Mesendoderm (in vitro differentiated cells): ENCODE measurements at regions not wholly inside any gene's neighbourhood (a gene's known extent, or its start where the extent isn't known, plus 50 kb on each side); places are given as distances from the start of the nearest gene placed in this dataset.

Experiments used
- DNase-seq: peaks from one replicate; pipeline ENCODE4 v3.0.0; 2013
- H2AK5ac ChIP-seq: 2 replicates; pipeline ENCODE4 v1.6.1; 2013; ENCODE audit warnings: low read length, inconsistent platforms
- H2BK120ac ChIP-seq: 2 replicates; pipeline ENCODE4 v1.6.1; 2013; ENCODE audit warnings: low read depth, mild to moderate bottlenecking, low read length, moderate library complexity, mixed read lengths
- H2BK15ac ChIP-seq: replicated peaks from 2 replicates; pipeline ENCODE4 v1.6.1; 2013; ENCODE audit warnings: low read depth, mild to moderate bottlenecking, moderate library complexity
- H2BK5ac ChIP-seq: 2 replicates; pipeline ENCODE4 v1.6.1; 2013; ENCODE audit warnings: low read length, inconsistent platforms
- H3K18ac ChIP-seq: 2 replicates; pipeline ENCODE4 v1.6.1; 2013; ENCODE audit warnings: mild to moderate bottlenecking, low read length, mixed read lengths
- H3K23ac ChIP-seq: one replicate; pipeline ENCODE4 v1.6.1; 2013; ENCODE audit warnings: low read length
- H3K27ac ChIP-seq: 2 replicates; pipeline ENCODE4 v1.5.1; 2013; ENCODE audit warnings: low read depth, mild to moderate bottlenecking, inconsistent platforms, low read length, moderate library complexity
- H3K27me3 ChIP-seq: 2 replicates; pipeline ENCODE4 v1.6.1; 2013; ENCODE audit warnings: low read length, control low read depth, mild to moderate bottlenecking, inconsistent platforms; ENCODE audit not compliant: insufficient read depth, poor library complexity
- H3K36me3 ChIP-seq: 2 replicates; pipeline ENCODE4 v1.6.1; 2013; ENCODE audit warnings: low read length, inconsistent platforms; ENCODE audit not compliant: control insufficient read depth, insufficient read depth
- H3K4ac ChIP-seq: one replicate; pipeline ENCODE4 v1.6.1; 2013; ENCODE audit warnings: low read depth, mild to moderate bottlenecking, low read length, moderate library complexity
- H3K4me1 ChIP-seq: 2 replicates; pipeline ENCODE4 v1.6.1; 2013; ENCODE audit warnings: low read depth, low read length, inconsistent platforms; ENCODE audit not compliant: control insufficient read depth
- H3K4me2 ChIP-seq: 2 replicates; pipeline ENCODE4 v1.6.1; 2013; ENCODE audit warnings: low read length
- H3K4me3 ChIP-seq: 2 replicates; pipeline ENCODE4 v1.5.1; 2013; ENCODE audit warnings: mild to moderate bottlenecking, low read length
- H3K56ac ChIP-seq: one replicate; pipeline ENCODE4 v1.6.1; 2013; ENCODE audit warnings: low read length
- H3K79me1 ChIP-seq: 2 replicates; pipeline ENCODE4 v1.6.1; 2013; ENCODE audit warnings: low read length, inconsistent platforms
- H3K79me2 ChIP-seq: 2 replicates; pipeline ENCODE4 v1.6.1; 2013; ENCODE audit warnings: mild to moderate bottlenecking, low read length; ENCODE audit not compliant: control insufficient read depth, insufficient read depth
- H3K9ac ChIP-seq: 2 replicates; pipeline ENCODE4 v1.6.1; 2013; ENCODE audit warnings: low read length, inconsistent platforms
- H4K5ac ChIP-seq: one replicate; pipeline ENCODE4 v1.6.1; 2013; ENCODE audit warnings: low read length
- H4K8ac ChIP-seq: one replicate; pipeline ENCODE4 v1.6.1; 2013; ENCODE audit warnings: low read depth, mild to moderate bottlenecking, control low read depth, low read length, moderate library complexity
- WGBS: extraction: QIAGEN DNeasy Blood & Tissue Kit; methylation state at CpG from one replicate; pipeline ENCODE4 v1.1.7; 2013; ENCODE audit warnings: low lambda C conversion rate, missing lambda C conversion rate; ENCODE audit not compliant: insufficient coverage; ENCODE audit errors: extremely low coverage; 5-methylcytosine and 5-hydroxymethylcytosine counted together

GRCh38 chr5:156025656-156026055 is 301.3 kb upstream of the SGCD start:
- H3K9ac ChIP-seq = no peak overlapping the region
- no peak overlapping the region for H3K4me2 ChIP-seq
- H4K5ac ChIP-seq = no peak overlapping the region
- H3K27me3 ChIP-seq = no peaks in the 10 kb centered on the region
- no peak overlapping the region for H3K56ac ChIP-seq
- H3K36me3 ChIP-seq = no peaks in the 10 kb centered on the region
- no peak overlapping the region for H2BK5ac ChIP-seq
- no peaks in the 10 kb centered on the region for H3K79me1 ChIP-seq
- DNase-seq = no peak
- no peak overlapping the region for H2BK120ac ChIP-seq
- H3K4ac ChIP-seq = no peak overlapping the region
- no peak overlapping the region for H2AK5ac ChIP-seq
- H3K79me2 ChIP-seq = no peaks in the 10 kb centered on the region
- no peak overlapping the region for H3K27ac ChIP-seq
- H3K4me3 ChIP-seq = no peak overlapping the region
- H3K23ac ChIP-seq = no peak overlapping the region
- H3K18ac ChIP-seq = no peak overlapping the region
- WGBS = no CpG with 5 or more reads among the region's 1 CpG
- H2BK15ac ChIP-seq = no peak overlapping the region
- no peak overlapping the region for H4K8ac ChIP-seq
- H3K4me1 ChIP-seq = no peaks in the 10 kb centered on the region

- Histone ChIP-seq H2BK5ac (no peak overlapping the region), H2BK120ac (no peak overlapping the region), H3K23ac (no peak overlapping the region), H3K4me1 (no peaks in the 10 kb centered on the region), H2AK5ac (no peak overlapping the region), H3K18ac (no peak overlapping the region), H3K79me1 (no peaks in the 10 kb centered on the region), H3K56ac (no peak overlapping the region), H3K36me3 (no peaks in the 10 kb centered on the region), H2BK15ac (no peak overlapping the region), H3K27ac (no peak overlapping the region), H3K4me3 (no peak overlapping the region), H3K79me2 (no peaks in the 10 kb centered on the region), H3K4ac (no peak overlapping the region), H4K8ac (no peak overlapping the region), H3K9ac (no peak overlapping the region), H4K5ac (no peak overlapping the region), H3K27me3 (no peaks in the 10 kb centered on the region), H3K4me2 (no peak overlapping the region)
- WGBS = no CpG with 5 or more reads among the region's 1 CpG
- DNase-seq = no peak
These were observed 295.8 kb upstream of the SGCD start for GRCh38 chr5:156031181-156031580.

GRCh38 chr5:156036640-156037039 is 290.3 kb upstream of the SGCD start:
- H4K5ac ChIP-seq = no peak overlapping the region
- no peak overlapping the region for H3K4ac ChIP-seq
- no peak overlapping the region for H3K4me3 ChIP-seq
- no peak overlapping the region for H2BK120ac ChIP-seq
- no peak overlapping the region for H3K9ac ChIP-seq
- DNase-seq = no peak
- no peak overlapping the region for H4K8ac ChIP-seq
- no peak overlapping the region for H3K4me2 ChIP-seq
- H3K27ac ChIP-seq = no peak overlapping the region
- H3K18ac ChIP-seq = no peak overlapping the region
- H3K27me3 ChIP-seq = no peaks in the 10 kb centered on the region
- no peaks in the 10 kb centered on the region for H3K79me2 ChIP-seq
- no peak overlapping the region for H2BK15ac ChIP-seq
- H2AK5ac ChIP-seq = no peak overlapping the region
- no peaks in the 10 kb centered on the region for H3K79me1 ChIP-seq
- no peaks in the 10 kb centered on the region for H3K36me3 ChIP-seq
- no peak overlapping the region for H3K56ac ChIP-seq
- H3K4me1 ChIP-seq = no peaks in the 10 kb centered on the region
- no peak overlapping the region for H3K23ac ChIP-seq
- no peak overlapping the region for H2BK5ac ChIP-seq

- Histone ChIP-seq H3K4me3 (no peak overlapping the region), H3K18ac (no peak overlapping the region), H3K36me3 (no peaks in the 10 kb centered on the region), H3K9ac (no peak overlapping the region), H2BK15ac (no peak overlapping the region), H2BK5ac (no peak overlapping the region), H3K4me2 (no peak overlapping the region), H3K27me3 (no peaks in the 10 kb centered on the region), H4K5ac (no peak overlapping the region), H3K79me1 (no peaks in the 10 kb centered on the region), H3K56ac (no peak overlapping the region), H3K79me2 (no peaks in the 10 kb centered on the region), H2AK5ac (no peak overlapping the region), H3K4me1 (no peaks in the 10 kb centered on the region), H3K4ac (no peak overlapping the region), H4K8ac (no peak overlapping the region), H2BK120ac (no peak overlapping the region), H3K27ac (no peak overlapping the region), H3K23ac (no peak overlapping the region)
- no CpG with 5 or more reads among the region's 2 CpGs for WGBS
- peak; percentile 14 for DNase-seq
These were observed 289.6 kb upstream of the SGCD start for GRCh38 chr5:156037151-156037909.

GRCh38 chr5:156042726-156043125 is 284.2 kb upstream of the SGCD start:
- Histone ChIP-seq H4K5ac (no peak overlapping the region), H3K27ac (no peak overlapping the region), H3K4me3 (no peak overlapping the region), H3K4me2 (no peak overlapping the region), H2BK120ac (no peak overlapping the region), H3K79me2 (no peaks in the 10 kb centered on the region), H3K36me3 (no peaks in the 10 kb centered on the region), H3K23ac (no peak overlapping the region), H3K4ac (no peak overlapping the region), H2BK15ac (no peak overlapping the region), H3K9ac (no peak overlapping the region), H4K8ac (no peak overlapping the region), H3K79me1 (no peaks in the 10 kb centered on the region), H2BK5ac (no peak overlapping the region), H3K27me3 (no peaks in the 10 kb centered on the region), H3K4me1 (no peaks in the 10 kb centered on the region), H2AK5ac (no peak overlapping the region), H3K56ac (no peak overlapping the region), H3K18ac (no peak overlapping the region)
- WGBS = no CpG with 5 or more reads among the region's 1 CpG
- DNase-seq = peak; percentile 29

- H3K4me2 ChIP-seq = no peak overlapping the region
- no peaks in the 10 kb centered on the region for H3K27me3 ChIP-seq
- H2BK120ac ChIP-seq = no peak overlapping the region
- H3K23ac ChIP-seq = no peak overlapping the region
- H3K4me1 ChIP-seq = no peaks in the 10 kb centered on the region
- H3K79me2 ChIP-seq = no peaks in the 10 kb centered on the region
- H3K4ac ChIP-seq = no peak overlapping the region
- H2BK15ac ChIP-seq = no peak overlapping the region
- H2BK5ac ChIP-seq = no peak overlapping the region
- no peak overlapping the region for H3K27ac ChIP-seq
- no peak overlapping the region for H3K4me3 ChIP-seq
- no peak for DNase-seq
- no peak overlapping the region for H3K9ac ChIP-seq
- no peaks in the 10 kb centered on the region for H3K79me1 ChIP-seq
- H3K18ac ChIP-seq = no peak overlapping the region
- no peak overlapping the region for H4K8ac ChIP-seq
- H3K56ac ChIP-seq = no peak overlapping the region
- no peaks in the 10 kb centered on the region for H3K36me3 ChIP-seq
- H2AK5ac ChIP-seq = no peak overlapping the region
- H4K5ac ChIP-seq = no peak overlapping the region
These were observed 283.6 kb upstream of the SGCD start for GRCh38 chr5:156043351-156043750.
